ENCODE measurements at regions not wholly inside any gene's neighbourhood (a gene's known extent, or its start where the extent isn't known, plus 50 kb on each side); places are given as distances from the start of the nearest gene placed in this dataset.
A peak's percentile ranks its signal among the peaks of the same experiment; 100 is the strongest.

- ATAC-seq (no peak), DNase-seq (ENCODE audit: low spot score) (no peak)
- H3K36me3 ChIP-seq (ENCODE audit: insufficient read depth), result no peaks in the 10 kb centered on the region
- no peak overlapping the region for H3K4me3 ChIP-seq
- H4K20me1 ChIP-seq (replicated peaks; ENCODE audit: insufficient read depth), result no peaks in the 10 kb centered on the region
- H3K9me2 ChIP-seq (ENCODE audit: insufficient read depth), result no peaks in the 10 kb centered on the region
- TF ChIP-seq ZNF331 (CRISPR knock-in tag; IDR thresholded peaks at IDR 0.05; ENCODE audit: low read depth), result no peak
- TF ChIP-seq JUNB (IDR thresholded peaks at IDR 0.05; ENCODE audit: unreplicated experiment), result no peak
- TF ChIP-seq CTCF (conservative IDR thresholded peaks at IDR 0.05; ENCODE audit: low read depth in 2 of 2), result no peak
- TF ChIP-seq CREB1 (CRISPR knock-in tag; IDR thresholded peaks at IDR 0.05; ENCODE audit: low read depth), result no peak
- no peak for TF ChIP-seq REST (IDR thresholded peaks at IDR 0.05; ENCODE audit: unreplicated experiment)
- TF ChIP-seq EZH2phosphoT487 (IDR thresholded peaks at IDR 0.05; ENCODE audit: unreplicated experiment), result no peak
- TF ChIP-seq ZNF114 (CRISPR knock-in tag; IDR thresholded peaks at IDR 0.05), result no peak
- no peak for TF ChIP-seq POLR2AphosphoS5 (IDR thresholded peaks at IDR 0.05; ENCODE audit: low read depth)
- no peak for TF ChIP-seq NANOG (IDR thresholded peaks at IDR 0.05; ENCODE audit: borderline replicate concordance)
- no peak for TF ChIP-seq ZNF462 (CRISPR knock-in tag; IDR thresholded peaks at IDR 0.05)
- no peak for TF ChIP-seq STAT1 (IDR thresholded peaks at IDR 0.05; ENCODE audit: unreplicated experiment)
- TF ChIP-seq EZH2 (IDR thresholded peaks at IDR 0.05; ENCODE audit: low read depth, unreplicated experiment), result no peak
- TF ChIP-seq ETS1 (IDR thresholded peaks at IDR 0.05), result no peak
- no peaks in the 10 kb centered on the region for H3K79me2 ChIP-seq (replicated peaks; ENCODE audit: insufficient read depth)
- H3K4me2 ChIP-seq, result no peak overlapping the region
- no peaks in the 10 kb centered on the region for H3F3A ChIP-seq (replicated peaks; ENCODE audit: low read depth)
- H3K27me3 ChIP-seq (ENCODE audit: insufficient read depth), result no peaks in the 10 kb centered on the region
- Mint-ChIP-seq H3K4me1 (peaks cover 12% of the 10 kb centered on the region; the same call in 2 of the 3 replicates), H3K27ac (no peak overlapping the region), H3K36me3 (ENCODE audit: low read depth) (no peaks in the 10 kb centered on the region), H3K4me3 (no peak overlapping the region), H3K9me3 (no peaks in the 10 kb centered on the region), H3K27me3 (ENCODE audit: insufficient read depth, low read depth, poor library complexity) (no peaks in the 10 kb centered on the region)
- peak overlapping the region; percentile 64; the same call in 1 of the 2 replicates for H2AFZ ChIP-seq
- no peaks in the 10 kb centered on the region for H3K4me1 ChIP-seq (ENCODE audit: insufficient read depth)
- H3K27ac ChIP-seq (ENCODE audit: low read depth), result no peak overlapping the region
Observed at GRCh38 chr9:87213948-87214347, 266.6 kb upstream of the GAS1 start.
